ENCODE measurements at regions not wholly inside any gene's neighbourhood (a gene's known extent, or its start where the extent isn't known, plus 50 kb on each side); places are given as distances from the start of the nearest gene placed in this dataset.

- DNase-seq (ENCODE audit: low spot score), result no peak
- TF ChIP-seq, protein P1, sequence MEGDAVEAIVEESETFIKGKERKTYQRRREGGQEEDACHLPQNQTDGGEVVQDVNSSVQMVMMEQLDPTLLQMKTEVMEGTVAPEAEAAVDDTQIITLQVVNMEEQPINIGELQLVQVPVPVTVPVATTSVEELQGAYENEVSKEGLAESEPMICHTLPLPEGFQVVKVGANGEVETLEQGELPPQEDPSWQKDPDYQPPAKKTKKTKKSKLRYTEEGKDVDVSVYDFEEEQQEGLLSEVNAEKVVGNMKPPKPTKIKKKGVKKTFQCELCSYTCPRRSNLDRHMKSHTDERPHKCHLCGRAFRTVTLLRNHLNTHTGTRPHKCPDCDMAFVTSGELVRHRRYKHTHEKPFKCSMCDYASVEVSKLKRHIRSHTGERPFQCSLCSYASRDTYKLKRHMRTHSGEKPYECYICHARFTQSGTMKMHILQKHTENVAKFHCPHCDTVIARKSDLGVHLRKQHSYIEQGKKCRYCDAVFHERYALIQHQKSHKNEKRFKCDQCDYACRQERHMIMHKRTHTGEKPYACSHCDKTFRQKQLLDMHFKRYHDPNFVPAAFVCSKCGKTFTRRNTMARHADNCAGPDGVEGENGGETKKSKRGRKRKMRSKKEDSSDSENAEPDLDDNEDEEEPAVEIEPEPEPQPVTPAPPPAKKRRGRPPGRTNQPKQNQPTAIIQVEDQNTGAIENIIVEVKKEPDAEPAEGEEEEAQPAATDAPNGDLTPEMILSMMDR (IDR thresholded peaks at IDR 0.05; ENCODE audit: extremely low read depth, missing control alignments), result no peak
Measured at GRCh38 chr13:63189712-63190111, 1774.1 kb upstream of the PCDH20 start.

GRCh38 chr13:63184693-63185092, 1769.0 kb upstream of the PCDH20 start:
- DNase-seq (ENCODE audit: low spot score), result no peak
- TF ChIP-seq, protein P1 (IDR thresholded peaks at IDR 0.05; ENCODE audit: extremely low read depth, missing control alignments), result no peak

- no peak for DNase-seq (ENCODE audit: low spot score)
- TF ChIP-seq, protein P1 (IDR thresholded peaks at IDR 0.05; ENCODE audit: extremely low read depth, missing control alignments), result no peak
Measured at GRCh38 chr13:63175536-63175935, 1759.9 kb upstream of the PCDH20 start.

GRCh38 chr13:63167699-63168337, 1752.2 kb upstream of the PCDH20 start:
- no peak for DNase-seq (ENCODE audit: low spot score)
- TF ChIP-seq, protein P1 (IDR thresholded peaks at IDR 0.05; ENCODE audit: extremely low read depth, missing control alignments), result no peak

DNA sequence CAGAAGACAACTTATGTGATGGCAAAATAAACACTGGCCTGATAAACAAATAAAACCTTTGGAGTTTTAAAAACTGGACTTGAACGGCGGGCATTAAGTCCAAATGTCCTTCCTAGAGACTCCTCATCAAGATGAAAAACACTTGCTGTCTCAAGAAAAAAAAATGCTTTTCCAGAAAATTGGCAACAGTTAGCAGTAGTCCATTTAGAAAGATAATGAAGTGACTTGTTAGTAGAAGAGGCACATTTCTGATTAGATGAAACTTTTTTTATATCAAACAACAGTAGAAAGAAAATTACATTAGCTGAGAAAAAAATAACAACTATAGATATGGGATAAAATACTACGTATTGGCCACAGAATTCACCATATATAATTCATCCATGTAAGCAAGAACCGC, 1750.7 kb upstream of the PCDH20 start:
- TF ChIP-seq, protein P1 (IDR thresholded peaks at IDR 0.05; ENCODE audit: extremely low read depth, missing control alignments), result no peak
- no peak for DNase-seq (ENCODE audit: low spot score)

- TF ChIP-seq, protein P1 (IDR thresholded peaks at IDR 0.05; ENCODE audit: extremely low read depth, missing control alignments), result no peak
Measured at GRCh38 chr13:63163903-63164302, 1748.3 kb upstream of the PCDH20 start.

GRCh38 chr13:63161219-63161618, 1745.6 kb upstream of the PCDH20 start:
- DNase-seq (ENCODE audit: low spot score), result no peak
- TF ChIP-seq, protein P1 (IDR thresholded peaks at IDR 0.05; ENCODE audit: extremely low read depth, missing control alignments), result no peak

More at GRCh38 chr13:63163903-63164302, 1748.3 kb upstream of the PCDH20 start:
- no peak for DNase-seq (ENCODE audit: low spot score)
